ENCODE measurements at regions not wholly inside any gene's neighbourhood (a gene's known extent, or its start where the extent isn't known, plus 50 kb on each side); places are given as distances from the start of the nearest gene placed in this dataset.

DNA sequence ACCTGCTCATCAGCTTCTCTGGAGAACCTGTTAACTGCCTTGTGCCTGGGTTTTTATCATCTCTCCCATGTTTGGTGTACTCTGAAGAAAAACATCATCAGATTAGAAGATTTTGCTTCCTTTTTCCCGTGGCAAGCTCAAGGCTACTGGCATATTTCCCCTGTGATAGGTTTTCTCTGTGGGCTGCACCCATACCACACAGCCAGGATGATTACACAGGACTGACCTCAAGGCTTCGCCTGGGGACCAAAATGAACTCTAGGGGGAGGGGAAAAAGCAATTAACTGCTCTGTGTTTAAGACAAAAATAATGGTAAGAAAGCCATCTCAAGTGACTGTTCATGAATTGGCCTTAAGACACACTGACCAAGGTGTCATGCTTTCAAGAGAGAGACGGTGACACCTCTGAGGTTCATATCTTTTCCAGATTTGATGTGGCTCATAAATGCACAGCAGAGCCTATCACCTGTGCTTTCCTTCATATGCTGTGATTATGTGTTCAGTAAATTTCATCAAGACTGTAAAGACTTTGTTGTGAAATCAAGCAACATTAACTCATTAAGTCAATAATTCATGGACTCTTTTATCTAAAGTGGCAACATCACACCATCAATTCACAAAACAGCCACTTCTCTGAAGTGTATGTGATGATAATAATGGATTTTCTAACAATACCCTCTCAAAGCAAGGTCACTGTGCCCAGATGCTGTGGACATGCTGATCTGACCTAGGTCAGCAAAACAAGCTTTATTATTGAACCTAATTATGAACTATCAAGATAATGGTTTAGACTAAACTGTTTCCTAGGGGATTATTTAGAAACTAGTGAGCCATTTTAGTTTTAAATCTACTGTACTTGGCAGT, 427.9 kb downstream of the WDR72 start:
- H3K4me1 Mint-ChIP-seq = peaks cover 14% of the 10 kb centered on the region
- TF ChIP-seq, protein P1, sequence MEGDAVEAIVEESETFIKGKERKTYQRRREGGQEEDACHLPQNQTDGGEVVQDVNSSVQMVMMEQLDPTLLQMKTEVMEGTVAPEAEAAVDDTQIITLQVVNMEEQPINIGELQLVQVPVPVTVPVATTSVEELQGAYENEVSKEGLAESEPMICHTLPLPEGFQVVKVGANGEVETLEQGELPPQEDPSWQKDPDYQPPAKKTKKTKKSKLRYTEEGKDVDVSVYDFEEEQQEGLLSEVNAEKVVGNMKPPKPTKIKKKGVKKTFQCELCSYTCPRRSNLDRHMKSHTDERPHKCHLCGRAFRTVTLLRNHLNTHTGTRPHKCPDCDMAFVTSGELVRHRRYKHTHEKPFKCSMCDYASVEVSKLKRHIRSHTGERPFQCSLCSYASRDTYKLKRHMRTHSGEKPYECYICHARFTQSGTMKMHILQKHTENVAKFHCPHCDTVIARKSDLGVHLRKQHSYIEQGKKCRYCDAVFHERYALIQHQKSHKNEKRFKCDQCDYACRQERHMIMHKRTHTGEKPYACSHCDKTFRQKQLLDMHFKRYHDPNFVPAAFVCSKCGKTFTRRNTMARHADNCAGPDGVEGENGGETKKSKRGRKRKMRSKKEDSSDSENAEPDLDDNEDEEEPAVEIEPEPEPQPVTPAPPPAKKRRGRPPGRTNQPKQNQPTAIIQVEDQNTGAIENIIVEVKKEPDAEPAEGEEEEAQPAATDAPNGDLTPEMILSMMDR (IDR thresholded peaks at IDR 0.05; ENCODE audit: unreplicated experiment in 3 of 3) = no peak
- no peaks in the 10 kb centered on the region for H3K27me3 Mint-ChIP-seq (ENCODE audit: low read depth)
- no peaks in the 10 kb centered on the region for H3K36me3 Mint-ChIP-seq (ENCODE audit: low read depth)
- H3K27ac Mint-ChIP-seq = no peak overlapping the region
- H3K9me3 Mint-ChIP-seq = no peaks in the 10 kb centered on the region
- H3K4me3 Mint-ChIP-seq = no peak overlapping the region

DNA sequence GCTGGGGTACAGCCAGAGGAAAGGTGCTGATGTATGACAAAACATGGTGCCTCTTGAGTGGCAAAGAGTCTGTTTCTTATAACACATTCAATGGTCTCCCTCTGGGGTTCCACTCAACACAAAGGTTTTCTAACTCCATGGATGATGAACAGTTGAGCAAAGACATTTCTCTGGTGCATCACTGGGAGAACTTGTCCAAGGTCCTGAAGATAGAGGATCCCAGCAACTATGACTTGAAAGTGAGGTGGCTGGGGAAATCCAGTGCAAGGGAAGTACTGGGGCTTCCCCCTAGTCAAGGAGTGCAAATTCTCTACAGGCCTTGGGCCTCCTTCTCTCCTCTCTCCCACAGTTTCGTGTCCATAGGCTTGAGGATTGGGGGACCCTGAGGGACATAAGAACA, 431.1 kb downstream of the WDR72 start:
- Mint-ChIP-seq H3K27ac (no peak overlapping the region), H3K9me3 (no peaks in the 10 kb centered on the region), H3K27me3 (ENCODE audit: low read depth) (no peaks in the 10 kb centered on the region), H3K36me3 (ENCODE audit: low read depth) (no peaks in the 10 kb centered on the region), H3K4me3 (no peak overlapping the region), H3K4me1 (peaks cover 14% of the 10 kb centered on the region)
- TF ChIP-seq, protein P1 (IDR thresholded peaks at IDR 0.05; ENCODE audit: unreplicated experiment in 3 of 3) = no peak

DNA sequence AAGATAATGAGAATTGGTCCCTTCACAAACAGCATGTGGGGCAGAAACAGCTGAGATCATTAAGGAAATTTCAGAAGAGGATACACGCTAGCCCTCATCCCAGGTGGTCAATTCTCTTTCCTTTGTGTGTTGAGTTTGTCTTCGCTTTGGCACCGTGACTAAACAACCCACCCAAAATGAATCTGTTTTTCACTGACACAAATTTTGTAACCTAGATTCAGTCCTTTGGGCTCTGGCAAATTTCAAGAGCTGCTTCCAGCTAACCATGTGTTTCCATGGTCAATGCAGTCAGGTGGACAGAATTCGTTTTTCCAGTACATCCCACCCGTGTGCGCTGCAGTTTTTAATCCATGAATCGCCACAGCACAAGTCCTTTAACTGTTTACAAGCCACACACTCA, 435.4 kb downstream of the WDR72 start:
- Mint-ChIP-seq H3K27ac (no peak overlapping the region), H3K36me3 (ENCODE audit: low read depth) (no peaks in the 10 kb centered on the region), H3K27me3 (ENCODE audit: low read depth) (no peaks in the 10 kb centered on the region)

DNA sequence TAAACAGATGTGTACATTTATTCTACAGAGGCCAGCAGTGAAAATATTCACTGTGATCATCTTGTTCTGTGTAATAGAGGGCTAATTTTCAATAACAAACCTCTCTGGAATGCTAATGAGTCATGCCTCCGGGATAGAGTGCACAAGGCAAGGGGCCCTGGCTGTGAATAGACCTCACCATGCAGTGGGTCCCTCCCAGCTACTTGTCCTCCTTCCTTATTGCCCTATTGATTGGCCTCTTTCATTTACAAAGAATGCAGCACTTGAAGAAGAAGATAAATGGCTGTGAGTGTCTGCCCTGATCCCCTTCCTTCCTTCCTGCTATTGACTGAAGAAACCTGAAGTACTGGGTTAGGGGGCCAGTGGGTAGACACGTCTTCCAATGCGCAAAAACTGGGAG, 436.3 kb downstream of the WDR72 start:
- Mint-ChIP-seq H3K27ac (no peak overlapping the region), H3K36me3 (ENCODE audit: low read depth) (no peaks in the 10 kb centered on the region), H3K4me1 (no peaks in the 10 kb centered on the region), H3K9me3 (no peaks in the 10 kb centered on the region), H3K4me3 (no peak overlapping the region), H3K27me3 (ENCODE audit: low read depth) (no peaks in the 10 kb centered on the region)
- TF ChIP-seq, protein P1 (IDR thresholded peaks at IDR 0.05; ENCODE audit: unreplicated experiment in 3 of 3) = no peak

More for the DNA sequence above, 435.4 kb downstream of the WDR72 start:
- Mint-ChIP-seq H3K9me3 (no peaks in the 10 kb centered on the region), H3K4me1 (no peaks in the 10 kb centered on the region), H3K4me3 (no peak overlapping the region)
- TF ChIP-seq, protein P1 (IDR thresholded peaks at IDR 0.05; ENCODE audit: unreplicated experiment in 3 of 3) = no peak

DNA sequence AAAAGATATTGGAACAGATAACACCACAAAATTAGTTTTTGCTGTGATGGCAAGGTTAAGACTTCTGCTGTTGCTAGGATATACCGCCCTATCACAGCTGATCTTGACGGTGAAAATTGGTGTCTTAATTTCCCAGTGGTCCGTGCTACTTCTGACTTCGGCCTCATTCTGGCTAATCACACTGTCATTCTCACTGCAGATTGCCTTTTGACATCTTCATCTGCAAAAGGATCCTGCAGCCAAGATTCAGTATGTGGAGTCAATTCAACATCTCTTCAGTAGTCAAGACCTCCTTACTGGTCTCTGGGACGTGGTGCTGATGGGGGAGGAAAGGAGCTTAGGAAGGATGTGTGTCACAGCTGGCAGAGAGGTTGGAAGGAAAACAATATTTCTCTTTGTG, 438.6 kb downstream of the WDR72 start:
- H3K27ac Mint-ChIP-seq = no peak overlapping the region
- TF ChIP-seq, protein P1 (IDR thresholded peaks at IDR 0.05; ENCODE audit: unreplicated experiment in 3 of 3) = no peak
- no peaks in the 10 kb centered on the region for H3K9me3 Mint-ChIP-seq
- H3K36me3 Mint-ChIP-seq (ENCODE audit: low read depth) = no peaks in the 10 kb centered on the region
- peaks cover 4% of the 10 kb centered on the region for H3K27me3 Mint-ChIP-seq (ENCODE audit: low read depth)
- H3K4me3 Mint-ChIP-seq = no peak overlapping the region
- H3K4me1 Mint-ChIP-seq = no peaks in the 10 kb centered on the region

DNA sequence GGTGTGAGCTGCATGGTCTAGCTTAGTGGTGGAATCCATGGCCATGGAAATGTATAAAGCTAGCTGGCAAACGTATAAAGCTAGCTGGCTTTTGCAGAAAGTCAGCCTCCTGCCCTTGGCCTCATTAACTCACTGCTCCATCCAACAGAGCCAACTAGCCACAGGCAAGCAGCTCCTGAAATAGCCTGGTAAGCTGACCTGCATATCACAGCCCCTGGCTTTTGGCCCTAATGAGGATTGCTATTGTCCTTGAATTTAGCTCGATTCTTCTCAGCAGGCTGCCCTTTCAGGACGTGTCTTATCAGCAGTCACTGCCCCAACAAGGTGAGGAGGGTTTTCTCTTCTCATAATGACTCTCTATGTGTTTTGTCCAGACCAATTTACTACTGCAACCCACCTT, 446.8 kb downstream of the WDR72 start:
- H3K4me3 Mint-ChIP-seq = no peak overlapping the region
- H3K27me3 Mint-ChIP-seq (ENCODE audit: low read depth) = peaks cover 9% of the 10 kb centered on the region
- H3K27ac Mint-ChIP-seq = no peak overlapping the region
- H3K36me3 Mint-ChIP-seq (ENCODE audit: low read depth) = no peaks in the 10 kb centered on the region
- TF ChIP-seq, protein P1 (IDR thresholded peaks at IDR 0.05; ENCODE audit: unreplicated experiment in 3 of 3) = no peak
- no peaks in the 10 kb centered on the region for H3K4me1 Mint-ChIP-seq
- H3K9me3 Mint-ChIP-seq = no peaks in the 10 kb centered on the region

Measured in nephron (organoid).